GM12864 (cell line): ENCODE measurements at regions not wholly inside any gene's neighbourhood (a gene's known extent, or its start where the extent isn't known, plus 50 kb on each side); places are given as distances from the start of the nearest gene placed in this dataset.

Source experiments
- DNase-seq: peaks from one replicate; pipeline ENCODE4 v3.0.0-alpha.2; 2011; ENCODE audit warnings: low read depth
- H3K4me3 ChIP-seq: 2 replicates; pipeline ENCODE4 v1.5.1; 2011; ENCODE audit warnings: mild to moderate bottlenecking, low read depth, low read length, control low read depth
- CTCF ChIP-seq: IDR thresholded peaks from 2 replicates; pipeline ENCODE4 v1.5.1; 2011; ENCODE audit warnings: low read depth, mild to moderate bottlenecking, moderate library complexity, low read length, control low read depth, inconsistent platforms; ENCODE audit errors: missing control alignments

GRCh38 chr12:19967431-19967830 lies 400.9 kb upstream of the PDE3A start:
- TF ChIP-seq CTCF: no peak
- no peak overlapping the region for H3K4me3 ChIP-seq
- DNase-seq: no peak

- H3K4me3 ChIP-seq: no peak overlapping the region
- TF ChIP-seq CTCF: no peak
- no peak for DNase-seq
These were observed 398.2 kb upstream of the PDE3A start for GRCh38 chr12:19970116-19970515.

- no peak overlapping the region for H3K4me3 ChIP-seq
- DNase-seq: no peak
- no peak for TF ChIP-seq CTCF
These were observed 397.5 kb upstream of the PDE3A start for GRCh38 chr12:19970821-19971220.

- H3K4me3 ChIP-seq: no peak overlapping the region
- TF ChIP-seq CTCF: no peak
- DNase-seq: no peak
These were observed 396.7 kb upstream of the PDE3A start for GRCh38 chr12:19971361-19972280.

GRCh38 chr12:19972325-19973288 lies 395.7 kb upstream of the PDE3A start:
- no peak for TF ChIP-seq CTCF
- no peak overlapping the region for H3K4me3 ChIP-seq
- DNase-seq: no peak

- no peak overlapping the region for H3K4me3 ChIP-seq
- no peak for DNase-seq
- TF ChIP-seq CTCF: no peak
These were observed 390.1 kb upstream of the PDE3A start for GRCh38 chr12:19978193-19978592.
